Endodermal cell (in vitro differentiated cells): ENCODE measurements at regions not wholly inside any gene's neighbourhood (a gene's known extent, or its start where the extent isn't known, plus 50 kb on each side); places are given as distances from the start of the nearest gene placed in this dataset.
"Not testable (repeated sequence)": the region's sequence is repeated elsewhere in the genome, so short reads cannot be mapped to it uniquely, and the experiment has no call there.

Experiments used
- DNase-seq: peaks from one replicate; pipeline ENCODE4 v3.0.0-alpha.2; 2017
- H3K27ac ChIP-seq: 2 replicates; pipeline ENCODE4 v1.5.1; 2013; ENCODE audit warnings: mild to moderate bottlenecking, low read depth, low read length, moderate library complexity
- H3K27me3 ChIP-seq: 2 replicates; pipeline ENCODE4 v1.6.1; 2013; ENCODE audit warnings: mild to moderate bottlenecking, low read length, moderate library complexity; ENCODE audit not compliant: insufficient read depth, control insufficient read depth, poor library complexity, severe bottlenecking
- H3K36me3 ChIP-seq: 2 replicates; pipeline ENCODE4 v1.7.0; 2013; ENCODE audit warnings: mild to moderate bottlenecking, low read length, moderate library complexity; ENCODE audit not compliant: control insufficient read depth, insufficient read depth
- H3K4me1 ChIP-seq: one replicate; pipeline ENCODE4 v1.7.0; 2013; ENCODE audit warnings: low read length; ENCODE audit not compliant: control insufficient read depth, insufficient read depth
- H3K4me3 ChIP-seq: 2 replicates; pipeline ENCODE4 v1.5.1; 2013; ENCODE audit warnings: mild to moderate bottlenecking, low read length, moderate library complexity
- H3K9ac ChIP-seq: 2 replicates; pipeline ENCODE4 v1.6.1; 2013; ENCODE audit warnings: mild to moderate bottlenecking, low read length, moderate library complexity; ENCODE audit not compliant: poor library complexity, severe bottlenecking; ENCODE audit errors: extremely low read depth
- H3K9me3 ChIP-seq: 2 replicates; pipeline ENCODE4 v1.6.1; 2013; ENCODE audit warnings: mild to moderate bottlenecking, low read length, moderate library complexity; ENCODE audit not compliant: control insufficient read depth
- H3K27ac Mint-ChIP-seq: 2 replicates; pipeline ENCODE4 v1.8.0; 2020; ENCODE audit warnings: mixed read lengths
- H3K27me3 Mint-ChIP-seq: 2 replicates; pipeline ENCODE4 v1.8.0; 2021; ENCODE audit warnings: mild to moderate bottlenecking, mixed read lengths; ENCODE audit not compliant: insufficient read depth
- H3K36me3 Mint-ChIP-seq: 2 replicates; pipeline ENCODE4 v1.8.0; 2020; ENCODE audit warnings: low read depth, mixed read lengths
- H3K4me1 Mint-ChIP-seq: 2 replicates; pipeline ENCODE4 v1.8.0; 2020; ENCODE audit warnings: mixed read lengths
- H3K4me3 Mint-ChIP-seq: 2 replicates; pipeline ENCODE4 v1.8.0; 2020; ENCODE audit warnings: mild to moderate bottlenecking, moderate library complexity, mixed read lengths
- H3K9me3 Mint-ChIP-seq: 2 replicates; pipeline ENCODE4 v1.8.0; 2020; ENCODE audit warnings: mild to moderate bottlenecking, mixed read lengths
- WGBS, 2 experiments: methylation state at CpG; one replicate each; pipeline versions ENCODE4 v1.1.5 to v1.1.7; 2013; ENCODE audit warnings: missing lambda C conversion rate in 2 of 2, mixed read lengths in 1 of 2; ENCODE audit not compliant: insufficient coverage in 1 of 2, insufficient read length in 1 of 2; 5-methylcytosine and 5-hydroxymethylcytosine counted together
- TF ChIP-seq, protein P1 (sequence below): fragments of 200-600 bp; sonication (generic); conservative IDR thresholded peaks from 2 replicates; pipeline ENCODE4 v1.5.0; 2021; ENCODE audit warnings: antibody characterized with exemption, mild to moderate bottlenecking

DNA sequence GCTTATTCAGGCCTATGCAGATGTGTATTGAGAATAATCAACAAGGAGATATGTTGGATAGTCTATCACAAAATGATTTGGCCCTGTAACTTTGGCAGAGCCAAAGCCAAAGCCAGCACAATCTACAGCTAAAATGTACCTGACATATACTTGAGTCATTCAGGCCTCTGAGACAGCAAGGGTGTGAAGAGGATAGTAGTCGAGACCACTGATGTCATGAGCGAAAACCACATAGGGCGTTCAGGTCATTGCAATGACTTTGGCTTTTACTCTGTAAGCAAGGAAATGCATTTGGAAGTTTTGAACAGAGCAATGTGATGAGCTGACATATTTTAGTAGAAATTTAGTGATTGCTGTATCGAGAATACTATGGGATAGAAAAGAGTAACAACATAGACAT is 579.6 kb downstream of the AMY1C start:
- WGBS, 2 experiments: 90 to 93% methylated on average over 3 to 4 of the region's 4 CpGs
- no peaks in the 10 kb centered on the region for H3K4me1 ChIP-seq
- DNase-seq: no peak
- H3K4me1 Mint-ChIP-seq: no peaks in the 10 kb centered on the region
- no peak overlapping the region for H3K9ac ChIP-seq
- no peaks in the 10 kb centered on the region for H3K27me3 Mint-ChIP-seq
- no peaks in the 10 kb centered on the region for H3K36me3 ChIP-seq
- H3K9me3 ChIP-seq: no peaks in the 10 kb centered on the region
- no peak overlapping the region for H3K4me3 ChIP-seq
- no peaks in the 10 kb centered on the region for H3K36me3 Mint-ChIP-seq
- TF ChIP-seq, protein P1, sequence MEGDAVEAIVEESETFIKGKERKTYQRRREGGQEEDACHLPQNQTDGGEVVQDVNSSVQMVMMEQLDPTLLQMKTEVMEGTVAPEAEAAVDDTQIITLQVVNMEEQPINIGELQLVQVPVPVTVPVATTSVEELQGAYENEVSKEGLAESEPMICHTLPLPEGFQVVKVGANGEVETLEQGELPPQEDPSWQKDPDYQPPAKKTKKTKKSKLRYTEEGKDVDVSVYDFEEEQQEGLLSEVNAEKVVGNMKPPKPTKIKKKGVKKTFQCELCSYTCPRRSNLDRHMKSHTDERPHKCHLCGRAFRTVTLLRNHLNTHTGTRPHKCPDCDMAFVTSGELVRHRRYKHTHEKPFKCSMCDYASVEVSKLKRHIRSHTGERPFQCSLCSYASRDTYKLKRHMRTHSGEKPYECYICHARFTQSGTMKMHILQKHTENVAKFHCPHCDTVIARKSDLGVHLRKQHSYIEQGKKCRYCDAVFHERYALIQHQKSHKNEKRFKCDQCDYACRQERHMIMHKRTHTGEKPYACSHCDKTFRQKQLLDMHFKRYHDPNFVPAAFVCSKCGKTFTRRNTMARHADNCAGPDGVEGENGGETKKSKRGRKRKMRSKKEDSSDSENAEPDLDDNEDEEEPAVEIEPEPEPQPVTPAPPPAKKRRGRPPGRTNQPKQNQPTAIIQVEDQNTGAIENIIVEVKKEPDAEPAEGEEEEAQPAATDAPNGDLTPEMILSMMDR: no peak
- H3K4me3 Mint-ChIP-seq: no peak overlapping the region
- H3K9me3 Mint-ChIP-seq: no peaks in the 10 kb centered on the region
- H3K27ac ChIP-seq: no peak overlapping the region
- no peaks in the 10 kb centered on the region for H3K27me3 ChIP-seq
- H3K27ac Mint-ChIP-seq: no peak overlapping the region

DNA sequence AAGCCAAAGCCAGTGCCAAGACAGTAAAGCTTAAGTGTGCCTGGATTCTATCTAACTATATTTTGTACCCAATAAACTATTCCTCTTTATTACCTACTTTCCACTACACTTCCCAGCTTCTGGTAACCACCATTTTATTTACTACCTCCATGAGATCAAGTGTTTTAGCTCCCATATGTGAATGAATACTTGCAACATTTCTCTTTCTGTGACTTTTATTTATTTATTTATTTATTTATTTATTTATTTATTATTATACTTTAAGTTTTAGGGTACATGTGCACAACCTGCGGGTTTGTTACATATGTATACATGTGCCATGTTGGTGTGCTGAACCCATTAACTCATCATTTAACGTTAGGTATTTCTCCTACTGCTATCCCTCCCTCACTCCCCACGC is 582.1 kb downstream of the AMY1C start:
- Histone ChIP-seq H3K27ac (no peak overlapping the region), H3K4me3 (no peak overlapping the region), H3K9me3 (no peaks in the 10 kb centered on the region), H3K9ac (no peak overlapping the region), H3K4me1 (no peaks in the 10 kb centered on the region), H3K36me3 (no peaks in the 10 kb centered on the region), H3K27me3 (no peaks in the 10 kb centered on the region)
- H3K9me3 Mint-ChIP-seq: no peaks in the 10 kb centered on the region
- H3K27ac Mint-ChIP-seq: no peak overlapping the region
- no peak overlapping the region for H3K4me3 Mint-ChIP-seq
- 96 to 100% methylated on average over 2 to 3 of the region's 3 CpGs for WGBS, 2 experiments
- no peaks in the 10 kb centered on the region for H3K27me3 Mint-ChIP-seq
- no peak for DNase-seq
- no peaks in the 10 kb centered on the region for H3K36me3 Mint-ChIP-seq
- no peaks in the 10 kb centered on the region for H3K4me1 Mint-ChIP-seq
- TF ChIP-seq, protein P1: no peak

- H3K9me3 ChIP-seq, H3K27me3 ChIP-seq, H3K4me3 Mint-ChIP-seq, H3K4me3 ChIP-seq, H3K27ac Mint-ChIP-seq, H3K27ac ChIP-seq, H3K36me3 Mint-ChIP-seq, H3K36me3 ChIP-seq, H3K4me1 ChIP-seq, H3K27me3 Mint-ChIP-seq, H3K9ac ChIP-seq, H3K4me1 Mint-ChIP-seq, DNase-seq, H3K9me3 Mint-ChIP-seq: not testable (repeated sequence)
- 85% methylated on average over 5 of the region's 5 CpGs; no CpG with 5 or more reads in 1 of the 2 experiments for WGBS, 2 experiments
Measured at GRCh38 chr1:104337927-104338326, 588.2 kb downstream of the AMY1C start.

- Mint-ChIP-seq H3K36me3 (no peaks in the 10 kb centered on the region), H3K4me1 (no peaks in the 10 kb centered on the region), H3K9me3 (no peaks in the 10 kb centered on the region), H3K4me3 (no peak overlapping the region), H3K27ac (no peak overlapping the region), H3K27me3 (no peaks in the 10 kb centered on the region)
- Histone ChIP-seq H3K9ac (no peak overlapping the region), H3K27ac (no peak overlapping the region), H3K9me3 (no peaks in the 10 kb centered on the region), H3K27me3 (no peaks in the 10 kb centered on the region), H3K36me3 (no peaks in the 10 kb centered on the region), H3K4me3 (no peak overlapping the region), H3K4me1 (no peaks in the 10 kb centered on the region)
- DNase-seq: no peak
- WGBS, 2 experiments: 48% methylated on average over 1 of the region's 3 CpGs; no CpG with 5 or more reads in 1 of the 2 experiments
- TF ChIP-seq, protein P1: no peak
Measured at GRCh38 chr1:104341944-104342343, 592.2 kb downstream of the AMY1C start.
